CD4-positive, alpha-beta T cell treated with Interferon gamma for 1 hour (primary cell): ENCODE measurements at regions not wholly inside any gene's neighbourhood (a gene's known extent, or its start where the extent isn't known, plus 50 kb on each side); places are given as distances from the start of the nearest gene placed in this dataset.
"Not testable (repeated sequence)": the region's sequence is repeated elsewhere in the genome, so short reads cannot be mapped to it uniquely, and the experiment has no call there.

ENCODE experiments used
- DNase-seq: peaks from one replicate; pipeline ENCODE4 v3.0.0-alpha.2; 2020

DNA sequence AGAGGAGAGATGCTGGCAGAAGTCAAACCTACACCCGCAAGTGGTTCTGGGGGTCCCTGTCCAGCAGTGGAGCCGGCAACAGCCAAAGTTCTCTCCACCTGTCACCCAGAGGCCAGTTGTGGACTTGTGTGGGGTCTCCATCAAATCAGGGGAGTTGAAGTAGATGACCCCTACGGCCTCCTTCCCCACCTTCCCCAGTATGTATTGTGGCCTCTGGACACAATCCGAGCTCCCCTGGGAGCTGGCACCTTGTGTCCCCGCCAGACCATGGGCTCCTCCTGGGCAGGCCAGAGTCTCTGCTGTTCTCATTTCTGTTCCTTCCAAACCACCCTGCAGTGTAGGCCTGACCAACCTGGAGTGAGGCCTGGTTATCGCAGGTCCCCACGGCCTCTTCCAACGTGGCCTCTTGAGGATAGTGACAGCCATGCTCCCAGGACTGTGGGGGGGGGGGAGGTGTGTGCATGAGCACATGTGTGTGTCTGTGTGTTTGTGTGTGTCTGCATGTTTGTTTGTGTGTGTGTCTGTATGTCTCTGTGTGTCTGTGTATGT lies 246.4 kb downstream of the MATN1 start:
- no peak for DNase-seq

DNA sequence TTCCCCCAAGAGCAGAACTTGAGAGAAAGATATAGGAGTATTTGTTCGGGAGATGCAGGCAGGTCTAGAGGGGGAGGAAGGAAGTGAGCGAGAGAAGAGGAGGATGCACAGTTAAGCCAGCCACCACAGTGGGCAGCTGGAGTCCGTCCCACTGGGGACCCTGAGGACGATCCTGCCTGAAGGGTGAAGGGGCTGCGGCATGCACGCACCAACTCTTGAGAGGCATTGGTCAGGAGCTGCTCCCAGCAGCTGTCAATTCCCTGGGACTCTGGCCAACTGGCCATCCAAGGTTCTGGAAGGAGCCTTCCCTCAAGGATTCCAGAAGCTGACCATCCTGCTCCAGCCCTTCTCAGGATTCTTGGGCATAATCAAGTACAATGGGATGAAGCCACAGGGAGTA lies 246.9 kb downstream of the MATN1 start:
- no peak for DNase-seq

DNA sequence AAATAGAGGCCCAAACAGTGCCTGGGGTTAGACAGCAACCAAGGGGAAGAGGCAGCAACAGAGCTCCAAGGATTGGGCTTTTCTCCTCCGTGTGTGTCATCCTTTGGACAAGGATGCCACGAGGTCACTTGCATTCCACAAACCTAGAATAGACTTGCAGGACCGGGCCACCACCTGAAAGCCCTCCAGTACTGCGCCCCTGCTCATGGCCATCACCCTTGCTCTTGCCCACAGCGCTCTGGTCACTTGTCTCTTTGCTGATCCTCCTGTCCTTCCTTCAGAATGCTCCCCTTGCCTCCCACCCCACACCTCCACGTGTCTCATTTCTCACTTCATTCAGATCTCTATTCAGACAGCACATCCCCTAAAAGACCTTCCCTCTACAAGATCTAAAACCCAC lies 247.4 kb downstream of the MATN1 start:
- DNase-seq: no peak

DNA sequence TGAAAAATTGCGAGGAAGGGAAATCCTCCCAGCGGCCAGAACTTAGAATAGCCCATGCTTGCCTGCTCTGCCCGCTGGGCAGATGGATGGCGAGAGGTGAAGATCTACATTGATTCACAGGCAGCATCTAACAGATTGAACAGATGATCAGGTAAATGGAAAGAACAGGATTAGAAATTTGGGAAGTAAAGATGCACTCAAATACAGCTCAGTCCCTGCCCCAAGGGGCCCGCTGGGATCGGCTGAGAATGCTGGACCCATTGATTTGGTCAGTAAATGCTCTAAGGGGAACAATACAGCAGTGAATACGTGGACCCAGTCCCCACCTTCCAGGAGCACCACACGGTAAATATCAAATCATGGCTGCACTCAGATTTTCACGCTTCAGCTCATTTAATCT lies 248.2 kb downstream of the MATN1 start:
- no peak for DNase-seq

DNA sequence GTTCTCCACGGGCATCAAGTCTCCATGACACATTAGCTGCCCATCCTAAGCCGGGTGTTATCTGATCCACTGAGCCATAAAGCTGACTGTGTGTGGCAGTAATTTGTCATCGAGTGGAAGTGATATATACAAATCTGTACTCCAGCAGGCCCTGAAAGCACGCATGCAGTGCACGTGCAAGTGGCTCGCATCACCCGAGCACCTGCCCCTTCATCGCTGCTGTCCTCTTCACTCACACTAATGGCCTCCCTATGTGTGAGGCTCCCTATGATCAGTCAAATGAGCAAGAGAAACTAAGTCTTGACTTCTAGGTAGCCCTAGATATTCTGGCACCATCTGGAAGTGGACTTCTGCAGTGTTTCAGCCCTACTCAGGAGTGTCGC lies 248.6 kb downstream of the MATN1 start:
- no peak for DNase-seq

DNA sequence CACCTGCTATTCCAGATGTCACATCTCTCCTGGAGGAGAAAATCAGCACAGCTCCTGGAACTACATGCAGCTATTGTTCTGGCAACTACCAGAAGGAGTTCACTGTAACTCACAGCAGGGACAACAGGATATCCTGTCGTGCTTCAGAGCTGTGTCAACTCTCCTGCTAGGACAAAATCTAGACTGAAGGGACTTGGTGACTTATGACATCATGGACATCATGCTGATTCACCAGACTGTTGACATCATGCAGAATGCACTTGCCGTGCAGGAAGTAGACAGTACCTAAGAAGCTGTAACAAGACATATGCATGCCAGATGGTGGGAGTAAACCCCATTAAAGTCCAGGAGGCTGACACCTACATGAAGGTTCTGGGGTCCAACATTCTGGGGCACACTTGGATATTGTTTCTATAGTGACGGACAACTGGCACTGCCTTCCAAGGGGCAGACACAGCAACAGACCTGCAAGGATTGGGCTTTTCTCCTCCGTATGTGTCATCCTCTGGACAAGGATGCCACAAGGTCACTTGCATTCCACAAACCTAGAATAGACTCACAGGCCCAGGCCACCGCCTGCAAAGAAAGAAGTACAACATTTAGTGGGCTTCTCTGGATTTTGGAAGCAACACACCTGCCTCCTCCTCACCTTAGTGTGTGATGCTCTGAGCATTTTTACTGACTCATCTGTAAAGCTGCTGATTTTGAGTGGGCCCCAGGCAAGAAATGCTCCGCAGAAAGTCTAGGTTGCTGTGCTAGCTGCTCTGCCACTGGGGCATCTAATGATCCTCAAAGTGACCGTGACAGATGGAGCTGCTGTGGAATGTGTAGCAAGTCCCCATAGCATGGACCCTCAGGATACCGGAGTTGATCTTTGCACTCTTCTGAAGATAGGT lies 249.2 kb downstream of the MATN1 start:
- no peak for DNase-seq

DNA sequence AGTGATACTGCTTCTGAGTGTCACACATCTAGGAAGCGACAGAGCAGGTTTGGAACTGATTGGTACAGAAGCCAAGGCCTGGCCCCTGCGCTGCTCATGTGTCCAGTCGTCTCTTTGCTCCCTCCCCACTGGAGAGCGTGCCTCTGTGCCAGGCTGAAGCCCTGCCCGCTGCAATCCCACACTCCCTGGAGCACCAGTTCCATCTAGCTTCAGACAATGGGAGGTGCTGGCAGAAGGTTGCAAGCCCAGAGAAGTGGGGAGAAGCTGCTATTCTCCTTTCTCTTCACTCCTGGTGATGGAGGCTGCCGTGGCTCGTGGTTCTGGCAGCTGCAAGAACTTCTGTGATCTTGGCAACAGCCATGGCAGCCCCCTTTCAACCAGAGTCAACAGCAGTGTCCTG lies 250.9 kb downstream of the MATN1 start:
- DNase-seq: no peak

DNA sequence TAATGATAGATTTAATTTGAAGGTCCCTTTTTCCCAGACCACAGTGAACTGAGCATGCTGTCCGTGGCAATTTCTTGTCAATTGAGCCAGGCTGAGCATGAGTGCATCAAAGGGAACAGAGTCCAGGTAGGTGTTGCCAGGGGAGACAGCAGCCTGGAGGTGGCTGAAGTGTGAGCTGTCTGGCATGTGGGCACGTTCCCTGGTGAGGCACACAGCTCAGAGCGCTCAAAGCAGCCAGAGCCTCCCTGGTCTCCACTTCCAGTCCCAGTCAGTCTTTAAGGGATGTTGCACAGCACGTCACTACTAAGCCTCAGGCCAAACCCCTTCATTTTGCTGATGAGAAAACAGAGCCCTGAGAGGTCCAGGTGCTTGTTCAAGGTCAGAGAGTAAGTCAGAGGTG lies 251.4 kb downstream of the MATN1 start:
- DNase-seq: no peak

DNA sequence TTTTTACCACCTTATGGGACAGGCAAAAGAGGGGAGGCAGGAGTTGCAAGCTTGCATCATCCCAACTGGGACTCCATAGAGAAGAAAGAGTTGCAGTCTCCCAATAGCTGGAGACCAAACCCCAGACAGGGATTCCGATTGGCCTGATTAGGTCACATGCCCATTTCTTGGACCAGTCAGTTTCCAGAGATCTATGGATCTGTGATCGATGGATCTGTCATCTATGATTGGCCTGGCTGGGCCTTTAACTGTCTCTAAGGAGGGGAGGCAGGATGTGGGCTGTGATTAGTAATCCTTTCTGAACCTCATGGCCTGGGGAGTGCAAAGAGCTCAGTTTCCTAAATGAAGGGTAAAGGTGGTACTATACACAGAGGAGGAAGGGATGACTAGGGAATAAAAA lies 252.1 kb downstream of the MATN1 start:
- no peak for DNase-seq

DNA sequence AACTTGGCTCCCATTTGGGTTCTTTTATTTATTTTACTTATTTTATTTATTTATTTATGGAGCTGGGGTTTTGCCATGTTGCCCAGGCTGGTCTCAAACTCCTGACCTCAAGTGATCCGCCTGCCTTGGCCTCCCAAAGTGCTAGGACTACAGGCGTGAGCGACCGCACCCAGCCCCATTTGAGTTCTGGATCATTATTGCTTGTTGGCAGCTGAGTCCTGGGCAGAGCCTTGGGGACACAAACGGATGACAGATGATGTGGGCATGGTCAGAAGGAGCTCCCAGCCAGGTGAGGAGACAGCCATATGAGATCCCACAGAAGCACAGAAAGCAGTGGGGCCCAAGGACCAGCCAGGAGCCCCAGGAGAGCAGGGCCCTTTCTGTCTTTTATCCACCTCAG lies 254.0 kb downstream of the MATN1 start:
- no peak for DNase-seq

DNA sequence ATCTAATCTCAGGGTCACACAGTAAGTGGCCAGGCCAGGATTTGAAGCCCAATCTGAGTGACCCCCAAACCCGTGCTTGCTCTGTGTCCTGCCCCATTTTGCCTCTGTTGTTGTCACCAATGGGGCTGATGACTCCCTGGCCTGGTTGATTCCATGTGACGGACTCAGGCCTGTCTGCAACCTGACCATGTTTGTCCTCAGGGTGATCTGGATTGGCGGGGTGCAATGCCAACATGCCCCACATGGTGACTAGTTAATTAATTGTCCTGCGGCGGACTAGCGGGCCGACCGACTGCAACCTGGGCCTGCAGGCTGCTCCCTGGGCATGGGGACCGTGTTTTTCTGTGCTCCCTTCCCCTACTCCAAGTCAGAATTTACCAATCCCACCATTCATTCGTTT lies 256.3 kb downstream of the MATN1 start:
- no peak for DNase-seq

DNA sequence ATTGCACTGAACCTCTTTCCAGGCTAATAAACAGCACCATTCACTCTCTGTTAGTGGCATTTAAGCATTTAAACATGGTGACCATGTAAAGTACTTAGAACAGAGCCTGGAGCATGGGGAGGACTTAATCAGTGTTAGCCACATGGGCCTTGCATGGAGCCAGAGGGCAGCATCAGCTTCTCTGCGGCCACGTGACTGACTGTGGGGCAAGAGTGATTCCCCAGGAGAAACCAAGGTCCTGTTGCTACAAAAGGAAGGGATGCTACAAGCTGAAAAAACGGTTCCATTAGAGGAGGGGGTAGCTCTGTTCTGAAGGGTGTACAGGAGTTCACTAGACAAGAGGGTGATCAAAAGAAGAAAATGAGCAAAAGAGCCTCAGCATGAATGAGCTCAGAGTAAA lies 256.8 kb downstream of the MATN1 start:
- DNase-seq: no peak

DNA sequence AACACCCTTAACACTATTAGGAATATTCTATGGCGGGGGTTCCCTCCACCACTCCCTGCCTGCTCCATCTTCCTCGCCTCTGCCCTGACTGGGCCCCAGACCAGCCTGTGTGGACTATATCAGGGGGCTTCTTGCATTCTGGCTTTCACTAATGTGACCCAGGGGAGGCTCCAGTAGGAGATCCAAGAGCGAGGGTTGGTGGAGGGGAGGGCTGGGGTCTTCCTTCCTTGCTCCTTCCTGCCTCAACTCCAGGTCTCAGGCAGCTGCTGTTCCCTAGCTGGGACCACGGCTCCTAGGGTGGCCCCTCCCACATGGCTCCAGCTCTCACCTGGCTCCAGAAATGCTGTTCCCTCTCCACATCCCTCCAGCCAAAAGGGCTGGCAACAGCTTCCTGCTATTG lies 257.4 kb downstream of the MATN1 start:
- DNase-seq: no peak

DNA sequence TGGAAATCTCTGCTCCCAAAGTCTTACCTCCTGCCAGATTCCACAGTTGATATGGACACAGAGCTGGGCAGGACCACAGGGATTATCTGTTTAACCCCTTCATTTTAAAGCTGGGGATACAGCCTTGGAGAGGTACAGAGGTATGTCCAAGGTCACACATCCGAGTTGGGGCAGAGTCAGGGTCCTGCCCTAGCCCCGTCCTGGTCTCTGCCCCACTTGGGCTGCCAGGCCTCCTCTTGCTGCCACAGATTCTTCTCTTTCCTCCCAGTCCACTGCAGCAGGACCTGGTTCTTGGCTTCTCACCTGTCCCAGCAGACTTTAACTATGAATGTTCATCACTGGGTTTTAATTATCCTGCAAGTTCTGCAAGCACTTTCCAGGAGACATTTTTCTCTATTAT lies 258.3 kb downstream of the MATN1 start:
- no peak for DNase-seq

DNA sequence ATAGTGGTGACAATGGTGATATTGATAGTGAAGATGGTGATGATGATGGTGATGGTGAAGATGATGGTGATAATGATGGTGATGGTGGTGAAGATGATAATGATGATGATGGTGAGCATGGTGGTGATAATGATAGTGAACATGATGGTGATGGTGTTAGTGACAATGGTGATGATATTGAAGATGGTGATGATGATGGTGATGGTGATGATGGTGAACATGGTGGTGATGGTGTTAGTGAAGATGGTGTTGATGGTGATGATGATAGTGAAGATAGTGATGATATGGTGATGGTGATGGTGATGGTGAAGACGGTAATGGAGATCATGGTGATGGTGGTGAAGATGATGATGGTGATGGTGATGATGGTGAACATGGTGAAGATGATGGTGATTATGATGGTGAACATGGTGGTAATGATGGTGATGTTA lies 259.2 kb downstream of the MATN1 start:
- no peak for DNase-seq

DNA sequence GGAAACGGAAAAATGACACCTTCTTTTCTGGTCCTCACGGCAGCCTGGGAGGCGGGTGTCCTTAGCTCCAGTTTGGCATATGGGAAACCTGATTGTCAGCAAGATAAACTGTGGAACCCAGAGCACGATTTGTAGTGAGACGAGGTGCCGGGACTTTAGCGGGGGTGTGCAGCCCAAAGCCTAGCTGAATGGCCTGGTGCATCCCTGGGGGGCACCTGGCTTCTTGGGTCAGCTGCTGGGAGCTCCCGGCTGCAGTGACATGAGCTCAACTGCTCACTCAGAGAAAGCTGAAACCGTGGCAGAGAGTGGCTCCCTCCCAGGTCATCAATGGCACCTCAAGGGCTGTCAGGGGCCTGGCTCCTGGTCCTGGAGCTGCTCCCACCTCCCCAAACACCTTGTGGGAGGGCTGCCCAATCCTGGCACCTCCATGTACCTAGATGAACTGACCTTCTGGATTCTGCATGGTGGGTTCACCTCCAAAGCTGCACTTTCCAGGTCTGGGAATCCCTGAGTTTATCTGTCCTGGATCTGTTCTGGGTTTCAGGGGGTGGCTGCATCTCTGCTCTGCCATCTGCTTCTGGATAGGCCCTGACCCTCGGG lies 260.5 kb downstream of the MATN1 start:
- DNase-seq: no peak

DNA sequence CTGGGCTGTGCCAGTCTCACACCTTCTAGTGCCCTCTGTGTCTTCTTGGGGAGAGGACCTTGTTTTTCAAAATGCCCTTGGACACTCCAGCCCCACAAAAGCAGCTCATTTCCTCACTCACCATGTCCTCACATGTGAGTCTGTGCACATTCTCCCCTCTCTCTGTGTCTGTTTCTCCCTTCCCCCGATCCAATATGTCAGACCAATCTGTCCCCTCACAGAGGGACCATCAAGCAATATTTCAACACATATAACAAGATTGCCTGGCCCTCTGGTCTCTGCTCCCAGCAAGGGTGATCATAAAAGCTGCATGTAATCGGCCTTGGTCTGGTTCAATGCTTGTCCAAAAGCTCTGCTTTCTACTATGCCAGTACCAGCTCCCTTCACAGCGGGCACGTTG lies 261.2 kb downstream of the MATN1 start:
- no peak for DNase-seq

DNA sequence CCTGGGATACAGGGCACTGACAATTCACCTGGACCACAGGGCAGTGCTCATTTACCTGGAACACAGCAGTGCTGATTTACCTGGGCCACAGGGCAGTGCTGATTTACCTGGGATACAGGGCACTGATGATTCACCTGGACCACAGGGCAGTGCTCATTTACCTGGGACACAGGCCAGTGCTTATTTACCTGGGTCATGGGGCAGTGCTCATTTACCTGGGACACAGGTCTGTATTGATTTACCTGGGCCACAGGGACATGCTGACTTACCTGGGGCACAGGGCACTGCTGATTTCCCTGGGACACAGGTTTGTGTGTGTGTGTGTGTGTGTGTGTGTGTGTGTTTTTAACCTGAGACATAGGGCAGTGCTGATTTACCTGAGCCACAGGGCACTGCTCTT lies 261.7 kb downstream of the MATN1 start:
- DNase-seq: no peak

DNA sequence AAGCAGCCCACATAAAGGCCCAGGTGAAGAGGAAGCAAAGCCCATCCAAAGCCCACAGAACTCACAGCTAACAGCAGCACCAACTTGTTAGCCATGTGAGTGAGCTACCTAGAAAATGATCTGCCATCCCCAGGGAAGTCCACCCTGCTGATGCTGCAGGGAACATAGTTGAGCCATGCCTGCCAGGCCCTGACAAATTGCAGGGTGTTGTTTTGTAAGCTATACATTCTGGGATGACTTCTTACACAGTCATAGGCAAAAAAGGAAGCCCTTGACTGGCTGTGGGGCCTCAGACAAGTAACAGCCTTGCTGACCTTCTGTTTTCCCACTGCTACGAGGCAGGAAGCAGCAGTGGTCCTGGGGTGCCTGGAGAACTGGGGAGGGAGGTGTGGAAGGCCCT lies 262.7 kb downstream of the MATN1 start:
- DNase-seq: no peak

DNA sequence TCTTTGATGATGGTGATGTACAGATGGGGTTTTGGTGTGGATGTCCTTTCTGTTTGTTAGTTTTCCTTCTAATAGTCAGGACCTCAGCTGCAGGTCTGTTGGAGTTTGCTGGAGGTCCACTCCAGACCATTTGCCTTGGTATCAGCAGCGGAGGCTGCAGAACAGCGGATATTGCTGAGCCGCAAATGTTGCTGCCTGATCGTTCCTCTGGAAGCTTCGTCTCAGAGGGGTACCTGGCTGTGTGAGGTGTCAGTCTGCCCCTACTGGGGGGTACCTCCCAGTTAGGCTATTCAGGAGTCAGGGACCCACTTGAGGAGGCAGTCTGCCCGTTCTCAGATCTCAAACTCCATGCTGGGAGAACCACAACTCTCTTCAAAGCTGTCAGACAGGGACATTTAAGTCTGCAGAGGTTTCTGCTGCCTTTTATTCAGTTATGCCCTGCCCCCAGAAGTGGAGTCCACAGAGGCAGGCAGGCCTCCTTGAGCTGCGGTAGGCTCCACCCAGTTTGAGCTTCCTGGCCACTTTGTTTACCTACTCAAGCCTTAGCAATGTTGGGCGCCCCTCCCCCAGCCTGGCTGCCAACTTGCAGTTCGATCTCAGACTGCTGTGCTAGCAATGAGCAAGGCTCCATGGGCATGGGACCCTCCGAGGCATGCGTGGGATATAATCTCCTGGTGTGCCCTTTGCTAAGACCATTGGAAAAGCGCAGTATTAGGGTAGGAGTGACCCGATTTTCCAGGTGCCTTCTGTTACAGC lies 264.5 kb downstream of the MATN1 start:
- DNase-seq: not testable (repeated sequence)

DNA sequence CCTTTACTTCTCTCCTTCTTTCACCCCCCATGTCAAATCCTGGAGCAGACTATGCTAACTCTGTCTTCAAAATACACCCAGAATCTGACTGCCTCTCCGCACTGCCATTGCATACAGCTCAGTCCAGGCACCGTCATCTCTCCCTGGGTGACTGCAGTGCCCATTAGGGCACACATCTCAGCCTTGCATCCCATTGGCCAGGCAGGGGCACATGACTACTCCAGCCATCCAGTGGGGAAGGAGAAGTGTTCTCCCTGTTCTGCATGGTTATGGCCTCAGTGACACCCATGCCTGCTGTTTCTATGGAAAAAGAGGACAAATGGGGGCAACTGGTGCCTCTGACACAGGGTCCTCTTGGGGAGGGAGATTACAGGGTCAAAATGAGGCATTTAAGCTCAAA lies 270.5 kb downstream of the MATN1 start:
- no peak for DNase-seq

DNA sequence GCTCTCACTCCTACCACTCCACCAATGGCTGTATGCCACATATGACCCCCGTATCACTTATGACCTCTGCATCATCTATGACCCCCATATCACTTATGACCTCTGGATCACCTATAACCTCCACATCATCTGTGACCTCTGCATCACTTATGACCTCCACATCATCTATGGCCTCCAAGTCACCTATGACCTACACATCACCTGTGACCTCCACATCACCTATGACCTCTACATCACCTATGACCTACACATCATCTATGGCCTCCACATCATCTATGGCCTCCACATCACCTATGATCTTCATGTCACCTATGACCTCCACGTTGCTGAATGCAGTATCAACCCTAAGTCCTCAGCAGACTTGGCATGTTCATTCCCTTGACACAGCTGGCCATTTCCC lies 271.2 kb downstream of the MATN1 start:
- DNase-seq: no peak

DNA sequence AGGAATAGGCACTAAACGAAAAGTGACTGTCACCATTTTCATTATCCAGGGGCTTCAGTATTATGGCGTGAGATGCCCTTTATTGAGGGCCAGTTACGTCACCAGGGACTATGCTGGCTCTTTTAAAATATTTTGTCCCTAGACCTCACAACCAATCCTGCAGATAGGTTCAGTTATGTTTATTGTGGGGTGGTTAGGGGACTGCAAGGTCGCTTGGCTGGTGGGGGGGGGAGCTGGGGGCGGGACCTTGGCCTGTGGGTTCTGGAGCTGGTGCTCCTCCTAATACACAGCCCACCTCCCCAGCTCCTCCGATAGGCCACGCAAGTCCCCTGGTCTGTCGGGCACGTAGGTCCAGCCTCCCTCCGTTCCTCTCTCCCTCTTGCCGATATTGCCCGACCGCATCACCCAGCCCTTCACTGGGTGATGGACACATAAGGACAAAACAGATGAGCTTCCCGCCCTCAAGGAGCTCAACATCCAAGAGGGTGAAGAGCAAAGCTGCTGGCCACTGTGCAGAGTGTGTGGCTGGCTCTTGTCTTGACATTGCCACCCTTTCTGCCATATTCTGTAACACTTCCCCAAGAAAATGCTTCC lies 271.8 kb downstream of the MATN1 start:
- DNase-seq: no peak
